ENCODE measurements at regions not wholly inside any gene's neighbourhood (a gene's known extent, or its start where the extent isn't known, plus 50 kb on each side); places are given as distances from the start of the nearest gene placed in this dataset.

DNA sequence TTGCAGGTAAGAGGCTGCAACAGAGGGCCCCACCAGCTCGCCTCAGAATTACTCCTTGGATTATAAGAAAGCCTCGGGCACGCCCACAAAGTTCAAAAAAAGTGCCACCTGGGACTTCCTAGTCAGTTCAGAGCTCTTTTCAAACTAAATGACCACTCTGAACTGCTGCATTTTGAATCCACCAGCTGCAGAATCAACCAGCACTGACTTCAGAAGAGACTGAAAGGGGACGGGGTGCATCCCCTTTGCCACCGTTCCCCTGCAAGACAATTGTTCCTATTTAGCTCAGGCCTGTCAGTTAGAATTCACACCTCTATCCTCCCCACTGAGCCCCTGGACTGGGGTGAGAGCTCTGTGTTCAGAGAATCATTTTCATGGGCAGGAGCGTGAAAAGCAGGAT is 181.4 kb upstream of the GADL1 start:
- TF ChIP-seq GATA2 (IDR thresholded peaks at IDR 0.05; ENCODE audit: low read depth, low read length) = no peak
- no peak for TF ChIP-seq GATA3 (IDR thresholded peaks at IDR 0.05; ENCODE audit: low read depth, low read length)

Data from SH-SY5Y (cell line).